H1 (cell line): ENCODE measurements at regions not wholly inside any gene's neighbourhood (a gene's known extent, or its start where the extent isn't known, plus 50 kb on each side); places are given as distances from the start of the nearest gene placed in this dataset.

Experiments
- CTCF ChIA-PET: fragments of 300-600 bp; sonication (Branson Sonifier 250); formaldehyde crosslinking; loops from one replicate; lab custom pipeline; 2021; ENCODE audit not compliant: partially characterized antibody; lab: Charles Lee
- POLR2A ChIA-PET: fragments of 300-600 bp; sonication (Branson Sonifier 250); formaldehyde crosslinking; loops from one replicate; lab custom pipeline; 2021; ENCODE audit warnings: inconsistent platforms; ENCODE audit not compliant: partially characterized antibody; lab: Charles Lee
- DNase-seq, 2 experiments: peaks; one replicate each; pipeline versions ENCODE4 v3.0.0 to v3.0.0-alpha.2; 2010 to 2022; ENCODE audit warnings: low spot score in 2 of 2, low read depth in 1 of 2, mixed read lengths in 1 of 2
- FAIRE-seq: peaks from 2 replicates; lab custom pipeline; 2011; peaks lifted over from hg19 to GRCh38; lab: Jason Lieb, UNC
- H2AFZ ChIP-seq: 2 replicates; pipeline ENCODE4 v1.8.1; 2012; ENCODE audit warnings: low read length, inconsistent platforms
- H2AK5ac ChIP-seq: 2 replicates; pipeline ENCODE4 v1.6.1; 2013; ENCODE audit warnings: low read depth, low read length
- H2BK120ac ChIP-seq: replicated peaks from 2 replicates; pipeline ENCODE3; 2013; ENCODE audit warnings: low read depth, low read length, inconsistent platforms
- H2BK12ac ChIP-seq: 2 replicates; pipeline ENCODE4 v1.6.1; 2013; ENCODE audit warnings: low read depth, low read length
- H2BK15ac ChIP-seq: 2 replicates; pipeline ENCODE4 v1.6.1; 2013; ENCODE audit warnings: low read length
- H2BK20ac ChIP-seq: 2 replicates; pipeline ENCODE4 v1.6.1; 2013; ENCODE audit warnings: low read length
- H2BK5ac ChIP-seq: 2 replicates; pipeline ENCODE4 v1.6.1; 2013; ENCODE audit warnings: low read depth, low read length
- H3K14ac ChIP-seq: 2 replicates; pipeline ENCODE4 v1.6.1; 2013; ENCODE audit warnings: inconsistent platforms; ENCODE audit not compliant: insufficient read length
- H3K18ac ChIP-seq: 2 replicates; pipeline ENCODE4 v1.6.1; 2013; ENCODE audit warnings: low read length; ENCODE audit errors: extremely low read depth
- H3K23ac ChIP-seq: 2 replicates; pipeline ENCODE4 v1.6.1; 2013; ENCODE audit warnings: inconsistent platforms; ENCODE audit not compliant: insufficient read length
- H3K23me2 ChIP-seq: 2 replicates; pipeline ENCODE4 v1.6.1; 2013; ENCODE audit warnings: low read depth, low read length
- H3K27ac ChIP-seq: 2 replicates; pipeline ENCODE4 v1.6.1; 2011; ENCODE audit warnings: low read depth, low read length, inconsistent platforms
- H3K27me3 ChIP-seq, 4 experiments: replicated peaks in 1 of 4; 1 replicate in 1 of 4; 2 replicates in 3 of 4; pipeline versions ENCODE4 v1.6.1 to v1.8.1; 2011 to 2013; ENCODE audit warnings: low read length in 3 of 4, mild to moderate bottlenecking in 3 of 4, inconsistent platforms in 2 of 4, mixed read lengths in 2 of 4, moderate library complexity in 1 of 4; ENCODE audit not compliant: control insufficient read depth in 3 of 4, insufficient read depth in 3 of 4; ENCODE audit errors: extremely low read depth in 1 of 4
- H3K36me3 ChIP-seq, 4 experiments: 2 replicates each; pipeline versions ENCODE4 v1.6.1 to v1.8.1; 2011 to 2013; ENCODE audit warnings: mild to moderate bottlenecking in 4 of 4, low read length in 3 of 4, moderate library complexity in 2 of 4, control low read depth in 1 of 4, inconsistent platforms in 1 of 4; ENCODE audit not compliant: insufficient read depth in 4 of 4, control insufficient read depth in 2 of 4
- H3K4ac ChIP-seq: replicated peaks from 2 replicates; pipeline ENCODE3; 2013; ENCODE audit warnings: low read length, low read depth, mixed read lengths, inconsistent platforms; ENCODE audit not compliant: insufficient read length
- H3K4me1 ChIP-seq, 4 experiments: replicated peaks in 1 of 4; 1 replicate in 1 of 4; 2 replicates in 3 of 4; pipeline versions ENCODE4 v1.6.1 to v1.8.1; 2011 to 2013; ENCODE audit warnings: low read length in 3 of 4, inconsistent platforms in 2 of 4, mixed read lengths in 1 of 4; ENCODE audit not compliant: insufficient read depth in 4 of 4, control insufficient read depth in 3 of 4
- H3K4me2 ChIP-seq, 2 experiments: 2 replicates each; pipeline versions ENCODE4 v1.6.1 to v1.8.1; 2011 to 2013; ENCODE audit warnings: low read depth in 2 of 2, low read length in 2 of 2, control low read depth in 1 of 2, inconsistent platforms in 1 of 2, mild to moderate bottlenecking in 1 of 2; ENCODE audit not compliant: insufficient read depth in 1 of 2
- H3K4me3 ChIP-seq, 4 experiments: fragments of 200-600, 300-600 bp in 1 of 4; sonication (generic), shearing (Covaris generic), sonication (Bioruptor Twin) in 1 of 4; 2 replicates each; pipeline versions ENCODE4 v1.5.1 to v1.8.1; 2011 to 2016; ENCODE audit warnings: low read length in 4 of 4, low read depth in 3 of 4, control low read depth in 2 of 4, inconsistent platforms in 2 of 4, mild to moderate bottlenecking in 2 of 4, mixed read lengths in 1 of 4, moderate library complexity in 1 of 4; ENCODE audit not compliant: insufficient read depth in 2 of 4; ENCODE audit errors: extremely low read depth in 1 of 4
- H3K56ac ChIP-seq: replicated peaks from 2 replicates; pipeline ENCODE3; 2013; ENCODE audit warnings: low read depth, mild to moderate bottlenecking, mixed read lengths, low read length, inconsistent platforms; ENCODE audit not compliant: insufficient read length
- H3K79me1 ChIP-seq: 2 replicates; pipeline ENCODE4 v1.6.1; 2013; ENCODE audit warnings: low read depth, low read length, control low read depth
- H3K79me2 ChIP-seq, 2 experiments: 2 replicates each; pipeline versions ENCODE4 v1.6.1 to v1.8.1; 2012 to 2013; ENCODE audit warnings: low read length in 2 of 2, mild to moderate bottlenecking in 2 of 2, inconsistent platforms in 1 of 2; ENCODE audit not compliant: insufficient read depth in 2 of 2, control insufficient read depth in 1 of 2
- H3K9ac ChIP-seq, 4 experiments: replicated peaks in 1 of 4; 1 replicate in 1 of 4; 2 replicates in 3 of 4; pipeline versions ENCODE4 v1.6.1 to v1.8.1; 2011 to 2013; ENCODE audit warnings: low read depth in 3 of 4, low read length in 3 of 4, control low read depth in 2 of 4, mild to moderate bottlenecking in 2 of 4, moderate library complexity in 2 of 4, inconsistent platforms in 1 of 4; ENCODE audit errors: extremely low read depth in 1 of 4
- H3K9me3 ChIP-seq, 2 experiments: 2 replicates each; pipeline versions ENCODE4 v1.6.1 to v1.8.1; 2012 to 2013; ENCODE audit warnings: mild to moderate bottlenecking in 2 of 2, moderate library complexity in 2 of 2, control low read depth in 1 of 2, inconsistent platforms in 1 of 2, low read depth in 1 of 2, low read length in 1 of 2, mixed read lengths in 1 of 2; ENCODE audit not compliant: insufficient read depth in 2 of 2
- H4K20me1 ChIP-seq, 2 experiments: replicated peaks in 1 of 2; 2 replicates each; pipeline versions ENCODE3 to v1.8.1; 2011 to 2013; ENCODE audit warnings: inconsistent platforms in 2 of 2, low read length in 2 of 2, mild to moderate bottlenecking in 1 of 2; ENCODE audit not compliant: insufficient read depth in 2 of 2, control insufficient read depth in 1 of 2
- H4K5ac ChIP-seq: 2 replicates; pipeline ENCODE4 v1.6.1; 2013; ENCODE audit warnings: low read length, low read depth, mixed read lengths, inconsistent platforms; ENCODE audit not compliant: insufficient read length
- H4K8ac ChIP-seq: 2 replicates; pipeline ENCODE4 v1.8.0; 2013; ENCODE audit warnings: mild to moderate bottlenecking, moderate library complexity, low read length, inconsistent platforms; ENCODE audit not compliant: insufficient read depth; ENCODE audit errors: extremely low read depth
- H4K91ac ChIP-seq: replicated peaks from 2 replicates; pipeline ENCODE3; 2013; ENCODE audit warnings: low read length, mixed read lengths, inconsistent platforms; ENCODE audit not compliant: insufficient read length
- CBX8 ChIP-seq: fragments of 300-800, 300-1000 bp; sonication (generic); IDR thresholded peaks from 2 replicates; pipeline ENCODE4 v1.7.1; 2016; ENCODE audit warnings: low read depth, low read length, borderline replicate concordance
- MAFK ChIP-seq: IDR thresholded peaks from 2 replicates; pipeline ENCODE4 v1.6.1; 2012; ENCODE audit warnings: low read depth, mild to moderate bottlenecking, improper control_type of control experiment, low read length
- TAF7 ChIP-seq: optimal IDR thresholded peaks from 2 replicates; pipeline ENCODE3; 2011; ENCODE audit warnings: low read depth, mild to moderate bottlenecking, inconsistent platforms, low read length, moderate library complexity, borderline replicate concordance
- WGBS, 2 experiments: shearing (Covaris generic) in 1 of 2; methylation state at CpG; one replicate each; pipeline versions ENCODE4 v1.1.6 to v1.1.7; 2013 to 2015; ENCODE audit warnings: low lambda C conversion rate in 2 of 2, mixed read lengths in 2 of 2, inconsistent platforms in 1 of 2, low coverage in 1 of 2, missing lambda C conversion rate in 1 of 2; ENCODE audit not compliant: insufficient replicate concordance in 2 of 2, insufficient coverage in 1 of 2, insufficient read length in 1 of 2; ENCODE audit errors: extremely low coverage in 1 of 2, missing lambda C conversion rate in 1 of 2; 5-methylcytosine and 5-hydroxymethylcytosine counted together

- Histone ChIP-seq H4K8ac (no peak overlapping the region), H3K4me1 (no peaks in the 10 kb centered on the region), H3K79me1 (no peaks in the 10 kb centered on the region; the same call in 1 of the 2 replicates), H3K23me2 (no peaks in the 10 kb centered on the region), H3K56ac (no peak overlapping the region), H2BK15ac (no peak overlapping the region), H3K23ac (no peak overlapping the region), H3K4me2 (no peak overlapping the region), H3K4me3 (no peak overlapping the region), H3K14ac (no peak overlapping the region), H2AFZ (no peak overlapping the region), H4K5ac (no peak overlapping the region), H3K9ac (no peak overlapping the region), H3K27me3 (no peaks in the 10 kb centered on the region), H2BK12ac (no peak overlapping the region), H2BK5ac (no peak overlapping the region), H3K9me3 (no peaks in the 10 kb centered on the region), H2BK120ac (no peak overlapping the region), H2AK5ac (no peak overlapping the region), H2BK20ac (no peak overlapping the region), H3K27ac (no peak overlapping the region), H4K20me1 (peaks cover 0 to 2% of the 10 kb centered on the region in 2 experiments), H3K79me2 (no peaks in the 10 kb centered on the region), H3K4ac (no peak overlapping the region), H4K91ac (no peak overlapping the region), H3K36me3 (no peaks in the 10 kb centered on the region), H3K18ac (no peak overlapping the region)
- FAIRE-seq (no peak), DNase-seq (no peak)
- ChIA-PET POLR2A (no interaction called here), CTCF (interaction anchor here (1.0 to 1.5 kb wide), 4 partner anchors 12 to 228 kb away, joined by 3 to 4 read pairs (median 4); no protein-coding TSS in a partner anchor)
- TF ChIP-seq TAF7 (no peak), MAFK (no peak), CBX8 (no peak)
- 95% methylated on average over 2 of the region's 2 CpGs; no CpG with 5 or more reads in 1 of the 2 experiments for WGBS, 2 experiments
These were observed 122.3 kb downstream of the CHST1 start for GRCh38 chr11:45543081-45543480.
